ENCODE measurements at regions not wholly inside any gene's neighbourhood (a gene's known extent, or its start where the extent isn't known, plus 50 kb on each side); places are given as distances from the start of the nearest gene placed in this dataset. TPM values are rescaled to one million over a fixed set of nuclear protein-coding genes. Genes with fewer than 3 reads are reported as not detected.

DNA sequence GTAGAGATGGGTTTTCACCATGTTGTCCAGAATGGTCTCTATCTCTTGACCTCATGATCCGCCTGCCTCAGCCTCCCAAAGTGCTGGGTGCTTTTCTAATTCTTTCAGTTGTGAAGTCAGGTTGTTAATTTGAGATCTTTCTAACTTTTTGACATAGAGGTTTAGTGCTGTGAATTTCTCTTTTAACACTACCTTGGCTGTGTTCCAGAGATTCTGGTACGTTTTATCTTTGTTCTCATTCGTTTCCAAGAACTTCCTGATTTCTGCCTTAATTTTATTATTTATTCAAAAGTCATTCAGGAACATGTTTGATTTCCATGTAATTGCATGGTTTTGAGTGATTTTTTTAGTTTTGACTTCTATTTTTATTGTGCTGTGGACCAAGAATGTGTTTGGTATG lies 63.5 kb upstream of the CCDC54 start:
- H3K27ac ChIP-seq (ENCODE audit: low read depth, low read length), result no peak overlapping the region
- CTCF ChIA-PET, result interaction anchor here (0.7 kb wide), 1 partner anchor 1048 kb away, joined by 6 read pairs; no protein-coding TSS in a partner anchor

DNA sequence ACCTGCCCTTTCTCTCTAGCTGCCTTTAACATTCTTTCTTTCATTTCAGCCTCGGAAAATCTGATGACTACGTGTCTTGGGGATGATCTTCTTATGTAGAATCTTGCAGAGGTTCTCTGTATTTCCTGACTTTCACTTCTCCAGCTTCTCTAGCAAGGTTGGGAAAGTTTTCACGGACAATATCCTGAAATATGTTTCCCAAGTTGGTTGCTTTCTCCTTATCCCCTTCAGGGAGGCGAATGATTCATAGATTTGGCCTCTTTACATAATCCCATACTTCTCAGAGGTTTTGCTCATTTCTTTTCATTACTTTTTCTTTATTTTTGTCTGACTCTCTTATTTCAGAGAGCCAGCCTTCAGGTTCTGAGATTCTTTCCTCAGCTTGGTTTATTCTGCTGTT lies 62.1 kb upstream of the CCDC54 start:
- ChIA-PET CTCF (interaction anchor here (0.9 to 1.1 kb wide), 2 partner anchors 107 to 114 kb away, joined by 4 read pairs; no protein-coding TSS in a partner anchor), POLR2A (no interaction called here)
- H3K27me3 ChIP-seq (ENCODE audit: control insufficient read depth, insufficient read depth, low read length), result no peaks in the 10 kb centered on the region
- TF ChIP-seq, protein P1, sequence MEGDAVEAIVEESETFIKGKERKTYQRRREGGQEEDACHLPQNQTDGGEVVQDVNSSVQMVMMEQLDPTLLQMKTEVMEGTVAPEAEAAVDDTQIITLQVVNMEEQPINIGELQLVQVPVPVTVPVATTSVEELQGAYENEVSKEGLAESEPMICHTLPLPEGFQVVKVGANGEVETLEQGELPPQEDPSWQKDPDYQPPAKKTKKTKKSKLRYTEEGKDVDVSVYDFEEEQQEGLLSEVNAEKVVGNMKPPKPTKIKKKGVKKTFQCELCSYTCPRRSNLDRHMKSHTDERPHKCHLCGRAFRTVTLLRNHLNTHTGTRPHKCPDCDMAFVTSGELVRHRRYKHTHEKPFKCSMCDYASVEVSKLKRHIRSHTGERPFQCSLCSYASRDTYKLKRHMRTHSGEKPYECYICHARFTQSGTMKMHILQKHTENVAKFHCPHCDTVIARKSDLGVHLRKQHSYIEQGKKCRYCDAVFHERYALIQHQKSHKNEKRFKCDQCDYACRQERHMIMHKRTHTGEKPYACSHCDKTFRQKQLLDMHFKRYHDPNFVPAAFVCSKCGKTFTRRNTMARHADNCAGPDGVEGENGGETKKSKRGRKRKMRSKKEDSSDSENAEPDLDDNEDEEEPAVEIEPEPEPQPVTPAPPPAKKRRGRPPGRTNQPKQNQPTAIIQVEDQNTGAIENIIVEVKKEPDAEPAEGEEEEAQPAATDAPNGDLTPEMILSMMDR (IDR thresholded peaks at IDR 0.05; ENCODE audit: low read depth, low read length), result no peak
- DNase-seq (ENCODE audit: low read depth, low spot score), result no peak
- H3K9me3 ChIP-seq (ENCODE audit: control insufficient read depth, insufficient read depth, low read length), result no peaks in the 10 kb centered on the region
- H3K4me3 ChIP-seq (ENCODE audit: low read depth, low read length), result no peak overlapping the region
- no peak overlapping the region for H3K27ac ChIP-seq (ENCODE audit: low read depth, low read length)

More for the DNA sequence above, 63.5 kb upstream of the CCDC54 start:
- TF ChIP-seq, protein P1 (IDR thresholded peaks at IDR 0.05; ENCODE audit: low read depth, low read length), result no peak
- Histone ChIP-seq H3K9me3 (ENCODE audit: control insufficient read depth, insufficient read depth, low read length) (no peaks in the 10 kb centered on the region), H3K4me3 (ENCODE audit: low read depth, low read length) (no peak overlapping the region), H3K27me3 (ENCODE audit: control insufficient read depth, insufficient read depth, low read length) (peaks cover 4% of the 10 kb centered on the region)
- no peak for DNase-seq (ENCODE audit: low read depth, low spot score)
- POLR2A ChIA-PET, result no interaction called here

DNA sequence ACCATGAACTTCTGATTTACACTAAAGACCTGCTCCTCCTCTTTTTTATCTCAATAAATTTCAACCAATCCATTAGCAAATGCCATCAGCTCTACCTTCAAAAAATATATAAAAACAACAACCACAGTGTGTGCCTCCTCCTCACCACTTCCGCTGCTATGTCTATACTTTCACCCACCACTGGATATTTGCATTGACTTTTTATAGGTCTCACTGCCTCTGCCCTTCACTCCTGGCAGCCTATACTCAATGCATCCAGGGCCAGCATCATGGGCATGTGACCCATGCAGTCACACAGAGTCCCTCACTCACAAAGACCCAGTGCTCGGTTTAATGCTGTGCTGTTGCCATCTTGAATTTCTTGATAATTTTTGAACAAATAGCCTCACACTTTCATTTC lies 53.5 kb upstream of the CCDC54 start:
- ChIA-PET POLR2A (no interaction called here), CTCF (no interaction called here)
- DNase-seq (ENCODE audit: low read depth, low spot score), result no peak

DNA sequence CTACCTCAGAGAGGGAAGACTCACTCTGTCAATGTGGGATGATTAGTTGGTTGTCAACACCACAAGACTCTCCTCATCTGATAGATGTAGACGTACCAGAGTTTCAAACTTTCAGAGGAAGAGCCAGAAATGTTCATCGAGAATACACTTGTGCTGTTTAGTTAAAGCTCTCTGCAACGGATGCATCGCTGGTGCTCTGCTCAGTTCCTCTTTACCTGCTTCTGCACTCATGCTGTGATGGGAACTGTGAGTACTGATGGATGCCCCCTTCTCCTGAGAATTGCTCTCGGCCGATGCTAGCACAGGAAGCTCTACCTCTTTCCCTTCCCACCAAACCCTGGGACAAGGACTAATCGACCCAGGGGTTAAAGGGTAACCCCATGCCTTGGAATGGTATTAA lies 51.8 kb upstream of the CCDC54 start:
- ChIA-PET CTCF (interaction anchor here (1.2 kb wide), 1 partner anchor 96 kb away, joined by 4 read pairs; no protein-coding TSS in a partner anchor), POLR2A (no interaction called here)
- H3K27ac ChIP-seq (ENCODE audit: low read depth, low read length), result no peak overlapping the region
- peaks cover 6% of the 10 kb centered on the region for H3K27me3 ChIP-seq (ENCODE audit: control insufficient read depth, insufficient read depth, low read length)
- no peak overlapping the region for H3K4me3 ChIP-seq (ENCODE audit: low read depth, low read length)
- no peak for DNase-seq (ENCODE audit: low read depth, low spot score)
- TF ChIP-seq, protein P1 (IDR thresholded peaks at IDR 0.05; ENCODE audit: low read depth, low read length), result no peak
- H3K9me3 ChIP-seq (ENCODE audit: control insufficient read depth, insufficient read depth, low read length), result no peaks in the 10 kb centered on the region

More for the DNA sequence above, 53.5 kb upstream of the CCDC54 start:
- TF ChIP-seq, protein P1 (IDR thresholded peaks at IDR 0.05; ENCODE audit: low read depth, low read length), result no peak
- Histone ChIP-seq H3K27me3 (ENCODE audit: control insufficient read depth, insufficient read depth, low read length) (peaks cover 6% of the 10 kb centered on the region), H3K27ac (ENCODE audit: low read depth, low read length) (no peak overlapping the region), H3K9me3 (ENCODE audit: control insufficient read depth, insufficient read depth, low read length) (no peaks in the 10 kb centered on the region), H3K4me3 (ENCODE audit: low read depth, low read length) (no peak overlapping the region)

Small RNA genes lying in the stretch of these regions (small RNA-seq; reads per million reads assigned to genes)
- gene MTCO1P35 (ENCODE audit: insufficient read length, low read depth), result not detected
- not detected for gene MTND6P6 (ENCODE audit: insufficient read length, low read depth)
- not detected for gene RF00019 (ENCODE audit: insufficient read length, low read depth)
- not detected for gene RNU6-1308P (ENCODE audit: insufficient read length, low read depth)
